MM.1S (cell line): ENCODE measurements at regions not wholly inside any gene's neighbourhood (a gene's known extent, or its start where the extent isn't known, plus 50 kb on each side); places are given as distances from the start of the nearest gene placed in this dataset.

ENCODE experiments used
- DNase-seq: peaks from one replicate; pipeline ENCODE4 v3.0.0-alpha.2; 2015
- H2AFZ ChIP-seq: fragments of 300-600 bp; sonication (generic); 2 replicates; pipeline ENCODE4 v1.6.0; 2016; ENCODE audit warnings: antibody characterized with exemption, low read length
- H3F3A ChIP-seq: fragments of 300-600 bp; sonication (generic); 2 replicates; pipeline ENCODE4 v1.6.1; 2016; ENCODE audit warnings: mild to moderate bottlenecking, antibody characterized with exemption, low read length, moderate library complexity, mixed read lengths; ENCODE audit not compliant: insufficient read depth
- H3K27ac ChIP-seq: fragments of 300-600 bp; sonication (generic); 2 replicates; pipeline ENCODE4 v1.5.1; 2016; ENCODE audit warnings: mild to moderate bottlenecking, low read length
- H3K27me3 ChIP-seq: fragments of 300-600 bp; sonication (generic); replicated peaks from 2 replicates; pipeline ENCODE4 v1.6.0; 2016; ENCODE audit warnings: low read length; ENCODE audit not compliant: insufficient read depth
- H3K36me3 ChIP-seq: fragments of 300-600 bp; sonication (generic); replicated peaks from 2 replicates; pipeline ENCODE4 v1.6.1; 2016; ENCODE audit warnings: mild to moderate bottlenecking, low read length, mixed read lengths; ENCODE audit not compliant: insufficient read depth
- H3K4me1 ChIP-seq: fragments of 300-600 bp; sonication (generic); 2 replicates; pipeline ENCODE4 v1.6.1; 2016; ENCODE audit warnings: low read length, mixed read lengths
- H3K4me2 ChIP-seq: fragments of 300-600 bp; sonication (generic); 2 replicates; pipeline ENCODE4 v1.6.0; 2016; ENCODE audit warnings: low read depth, low read length
- H3K4me3 ChIP-seq: fragments of 300-600 bp; sonication (generic); 2 replicates; pipeline ENCODE4 v1.5.1; 2016; ENCODE audit warnings: low read length, mixed read lengths
- H3K79me2 ChIP-seq: fragments of 300-600 bp; sonication (generic); 2 replicates; pipeline ENCODE4 v1.6.1; 2016; ENCODE audit warnings: mixed run types, low read length, mixed read lengths
- H3K9ac ChIP-seq: fragments of 300-600 bp; sonication (generic); 2 replicates; pipeline ENCODE4 v1.6.1; 2016; ENCODE audit warnings: low read length, mixed read lengths
- H3K9me2 ChIP-seq: fragments of 300-600 bp; sonication (generic); replicated peaks from 2 replicates; pipeline ENCODE4 v1.6.1; 2016; ENCODE audit warnings: mild to moderate bottlenecking, low read length, mixed read lengths; ENCODE audit not compliant: insufficient read depth
- H3K9me3 ChIP-seq: fragments of 300-600 bp; sonication (generic); replicated peaks from 2 replicates; pipeline ENCODE4 v1.6.1; 2016; ENCODE audit warnings: mild to moderate bottlenecking, low read length, mixed read lengths; ENCODE audit not compliant: insufficient read depth
- H4K20me1 ChIP-seq: fragments of 300-600 bp; sonication (generic); 2 replicates; pipeline ENCODE4 v1.6.1; 2016; ENCODE audit warnings: mild to moderate bottlenecking, low read length, moderate library complexity, mixed read lengths; ENCODE audit not compliant: insufficient read depth
- CTCF ChIP-seq: fragments of 300-600 bp; sonication (generic); IDR thresholded peaks from 2 replicates; pipeline ENCODE4 v1.5.1; 2016; ENCODE audit warnings: antibody characterized with exemption, low read length, mixed read lengths
- EZH2 ChIP-seq: fragments of 300-600 bp; sonication (generic); optimal IDR thresholded peaks from 2 replicates; pipeline ENCODE3; 2017; ENCODE audit warnings: low read depth, mild to moderate bottlenecking, antibody characterized with exemption, low read length, mixed read lengths
- EZH2phosphoT487 ChIP-seq: fragments of 300-600 bp; sonication (generic); IDR thresholded peaks from 2 replicates; pipeline ENCODE4 v1.6.1; 2018; ENCODE audit warnings: antibody characterized with exemption, low read length

DNA sequence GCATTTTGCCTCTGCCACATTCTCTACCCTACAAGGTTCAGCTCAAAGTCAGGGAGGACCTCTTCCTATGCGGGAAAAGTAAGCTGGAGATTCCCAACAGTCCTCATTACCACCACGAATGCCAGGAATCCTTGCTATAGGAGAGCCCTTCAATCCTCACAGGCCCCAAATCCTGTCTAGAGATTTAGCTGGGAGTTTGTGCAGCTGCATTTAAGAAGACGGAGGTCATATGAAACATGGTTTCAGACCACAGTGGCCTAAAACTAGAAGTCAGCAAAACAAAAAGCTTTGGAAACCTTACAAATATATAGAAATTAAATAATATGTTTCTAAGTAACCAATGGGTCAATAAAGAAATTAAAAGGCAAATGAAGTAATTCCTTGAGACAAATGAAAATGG lies 415.3 kb upstream of the SETBP1 start:
- Histone ChIP-seq H3K9me2 (no peaks in the 10 kb centered on the region), H3K36me3 (no peaks in the 10 kb centered on the region), H3K9ac (no peak overlapping the region), H3K27me3 (no peaks in the 10 kb centered on the region), H3F3A (no peaks in the 10 kb centered on the region), H3K4me1 (no peaks in the 10 kb centered on the region), H3K4me2 (no peak overlapping the region), H2AFZ (no peak overlapping the region), H3K4me3 (no peak overlapping the region), H3K27ac (peak overlapping the region; percentile 36; the same call in 1 of the 2 replicates), H3K79me2 (no peaks in the 10 kb centered on the region), H4K20me1 (no peaks in the 10 kb centered on the region), H3K9me3 (no peaks in the 10 kb centered on the region)
- DNase-seq, result peak; percentile 15
- TF ChIP-seq CTCF, result no peak
- TF ChIP-seq EZH2phosphoT487, result no peak
- no peak for TF ChIP-seq EZH2

- Histone ChIP-seq H3K4me3 (no peak overlapping the region), H3K27ac (no peak overlapping the region), H3K79me2 (no peaks in the 10 kb centered on the region), H3K9ac (no peak overlapping the region), H3K36me3 (no peaks in the 10 kb centered on the region), H3K4me1 (no peaks in the 10 kb centered on the region), H3K9me2 (no peaks in the 10 kb centered on the region), H4K20me1 (no peaks in the 10 kb centered on the region), H3K27me3 (no peaks in the 10 kb centered on the region), H2AFZ (no peak overlapping the region), H3K9me3 (no peaks in the 10 kb centered on the region), H3K4me2 (no peak overlapping the region), H3F3A (no peaks in the 10 kb centered on the region)
- TF ChIP-seq CTCF, result no peak
- TF ChIP-seq EZH2, result no peak
- no peak for TF ChIP-seq EZH2phosphoT487
- no peak for DNase-seq
Measured at GRCh38 chr18:44273298-44273697, 407.4 kb upstream of the SETBP1 start.

DNA sequence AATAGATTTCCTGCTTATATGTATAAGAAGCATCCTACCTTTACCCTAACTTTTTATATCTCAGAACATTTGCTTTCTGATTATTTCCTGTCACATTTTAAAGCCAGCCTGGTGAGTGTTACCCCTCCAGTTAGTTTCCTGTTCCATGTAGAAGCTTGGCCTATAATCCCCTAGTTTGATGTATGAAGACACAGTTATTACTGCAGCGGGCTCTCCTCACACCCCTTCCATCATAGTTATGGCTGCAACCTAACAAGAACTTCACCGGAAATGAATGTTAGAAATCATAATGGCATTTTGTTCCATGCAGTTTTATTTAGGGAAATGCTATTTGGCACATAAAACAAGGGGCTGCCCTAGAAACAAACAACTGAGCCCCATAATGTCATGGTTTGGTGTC lies 400.2 kb upstream of the SETBP1 start:
- Histone ChIP-seq H3K27ac (no peak overlapping the region), H3K36me3 (no peaks in the 10 kb centered on the region), H4K20me1 (no peaks in the 10 kb centered on the region), H3K4me3 (no peak overlapping the region), H3K9me2 (no peaks in the 10 kb centered on the region), H3K4me2 (no peak overlapping the region), H3K79me2 (no peaks in the 10 kb centered on the region), H3K9me3 (no peaks in the 10 kb centered on the region), H3K4me1 (no peaks in the 10 kb centered on the region), H3K27me3 (no peaks in the 10 kb centered on the region), H3F3A (no peaks in the 10 kb centered on the region), H3K9ac (no peak overlapping the region), H2AFZ (no peak overlapping the region)
- TF ChIP-seq EZH2 (no peak), EZH2phosphoT487 (no peak), CTCF (no peak)
- DNase-seq, result no peak

DNA sequence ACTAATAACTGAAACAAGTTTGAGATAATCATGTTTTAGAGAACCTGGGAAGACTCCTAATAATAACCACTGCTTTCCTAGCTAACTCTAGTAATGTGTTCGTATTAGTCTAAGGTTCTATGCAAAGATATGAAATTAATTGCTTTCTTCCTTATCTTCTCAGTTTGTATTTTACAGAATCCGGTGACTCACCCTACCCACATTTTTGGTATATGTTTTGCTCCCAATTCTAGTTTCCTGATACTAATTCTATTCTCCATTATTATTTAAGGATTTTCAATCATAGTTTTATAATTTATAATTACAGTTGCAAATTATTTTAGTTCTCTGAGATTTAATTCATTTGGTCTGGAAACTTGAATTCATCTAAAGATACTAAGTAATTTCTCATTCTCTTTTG lies 394.6 kb upstream of the SETBP1 start:
- no peak for TF ChIP-seq EZH2
- no peak for TF ChIP-seq CTCF
- Histone ChIP-seq H3K4me3 (no peak overlapping the region), H3K9me2 (no peaks in the 10 kb centered on the region), H3K9me3 (no peaks in the 10 kb centered on the region), H3K36me3 (no peaks in the 10 kb centered on the region), H3K4me1 (no peaks in the 10 kb centered on the region), H4K20me1 (no peaks in the 10 kb centered on the region), H3K4me2 (no peak overlapping the region), H3K9ac (no peak overlapping the region), H3K79me2 (no peaks in the 10 kb centered on the region), H3K27me3 (no peaks in the 10 kb centered on the region), H3K27ac (no peak overlapping the region), H3F3A (no peaks in the 10 kb centered on the region), H2AFZ (no peak overlapping the region)
- DNase-seq, result no peak
